Erythroblast (primary cell): ENCODE measurements at regions not wholly inside any gene's neighbourhood (a gene's known extent, or its start where the extent isn't known, plus 50 kb on each side); places are given as distances from the start of the nearest gene placed in this dataset.

ENCODE experiments used
- GATA1 ChIP-seq: IDR thresholded peaks from 2 replicates; pipeline ENCODE4 v1.6.1; 2011; ENCODE audit warnings: low read depth, mild to moderate bottlenecking, control low read depth, low read length, moderate library complexity
- POLR2A ChIP-seq: IDR thresholded peaks from 2 replicates; pipeline ENCODE4 v1.6.1; 2011; ENCODE audit warnings: mild to moderate bottlenecking, low read length

DNA sequence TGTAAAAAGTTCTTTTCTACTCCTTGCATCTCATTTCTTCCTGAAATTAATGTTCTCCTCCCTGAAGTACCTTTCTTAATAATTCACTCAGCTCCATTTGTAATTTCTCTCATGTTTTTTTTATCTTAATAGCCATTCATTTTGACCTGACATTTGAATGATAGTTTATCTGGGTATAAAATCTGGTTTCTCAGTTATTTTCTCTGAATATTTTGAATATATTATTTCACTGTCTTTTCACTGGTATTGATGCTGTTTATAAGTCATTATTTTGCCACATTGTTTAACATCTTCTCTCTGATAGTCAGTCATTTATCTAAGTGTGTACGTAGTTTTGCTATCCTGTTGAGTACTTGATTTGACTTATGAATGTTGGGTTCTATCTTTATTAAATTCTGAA, 68.8 kb upstream of the ARHGAP18 start:
- TF ChIP-seq POLR2A = no peak
- no peak for TF ChIP-seq GATA1
